ENCODE measurements at regions not wholly inside any gene's neighbourhood (a gene's known extent, or its start where the extent isn't known, plus 50 kb on each side); places are given as distances from the start of the nearest gene placed in this dataset.

DNA sequence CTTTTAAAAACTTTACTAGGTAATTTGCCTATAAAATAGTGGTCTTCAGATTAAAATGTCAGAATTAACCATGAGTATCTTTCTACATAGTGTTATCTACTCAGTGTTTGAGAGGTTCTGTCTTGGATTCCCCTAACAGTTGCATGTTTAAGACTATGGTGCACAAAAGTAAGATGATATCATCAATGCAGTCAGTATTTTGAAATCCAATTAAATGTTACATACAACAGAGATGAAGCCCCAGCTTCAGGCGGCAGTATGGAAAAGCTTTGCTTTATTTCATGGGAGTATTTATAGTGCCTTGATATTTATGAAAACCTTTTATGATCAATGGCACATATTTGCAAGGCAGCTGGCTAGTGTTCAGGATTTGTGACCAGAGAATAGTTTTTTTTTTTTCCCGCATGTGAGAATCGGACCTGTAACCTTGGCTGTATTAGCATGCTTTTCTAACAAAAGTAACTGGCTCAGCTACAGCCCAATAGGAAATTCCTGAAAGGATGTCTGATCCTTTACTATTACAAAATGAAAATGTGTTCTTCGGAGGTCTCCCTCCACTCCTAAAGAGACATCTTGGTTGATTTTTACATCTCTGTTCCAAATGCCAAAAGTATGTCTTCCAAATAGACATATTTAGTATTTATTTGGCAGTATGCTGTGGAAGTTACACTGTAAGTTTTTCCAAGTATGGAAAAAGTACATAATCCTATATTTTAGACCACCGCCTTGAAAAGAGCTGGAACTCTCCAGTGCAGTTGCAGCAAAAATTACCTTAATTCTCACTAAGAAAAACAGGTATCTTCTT, 319.3 kb upstream of the UBE2E3 start:
- DNase-seq (ENCODE audit: low read depth) = no peak

DNA sequence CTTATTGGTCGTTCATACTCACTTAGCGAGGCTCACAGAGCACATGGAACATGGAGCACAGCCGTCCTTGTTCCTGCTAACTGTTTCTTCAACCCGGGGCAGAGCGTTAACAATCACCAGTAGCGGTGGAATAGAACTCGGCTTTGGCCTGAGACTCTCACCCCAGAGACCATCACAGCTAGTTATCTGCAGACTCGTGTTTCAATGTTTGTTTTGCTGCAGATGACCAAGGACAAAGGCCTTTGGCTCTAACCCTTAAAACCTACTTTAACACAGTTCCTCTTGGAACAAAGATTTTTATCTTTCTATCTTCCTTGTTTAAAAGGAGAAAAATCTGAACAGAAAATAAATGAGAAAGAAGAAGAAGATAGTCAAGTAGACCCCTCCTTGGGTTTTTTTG, 320.2 kb upstream of the UBE2E3 start:
- no peak for DNase-seq (ENCODE audit: low read depth)

DNA sequence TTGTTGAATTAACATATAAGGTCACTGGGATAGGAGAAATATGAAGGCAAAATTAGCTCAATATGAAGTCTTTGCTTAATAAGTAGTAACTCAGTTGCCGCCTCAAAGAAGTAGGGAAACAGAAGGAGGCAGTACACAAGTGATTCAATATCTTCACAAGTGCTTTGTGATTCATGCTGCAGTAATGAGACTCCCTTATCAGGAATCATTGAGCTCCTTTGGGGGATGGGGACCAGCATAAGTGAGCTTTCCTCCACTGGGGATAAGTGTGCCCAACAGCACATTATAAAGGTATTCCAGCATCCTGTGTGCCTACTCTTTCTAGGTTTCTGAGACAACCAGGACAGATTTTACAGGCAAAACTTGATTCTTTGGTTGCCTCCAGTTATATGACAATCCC, 323.4 kb upstream of the UBE2E3 start:
- peak; percentile 93 for DNase-seq (ENCODE audit: low read depth)

DNA sequence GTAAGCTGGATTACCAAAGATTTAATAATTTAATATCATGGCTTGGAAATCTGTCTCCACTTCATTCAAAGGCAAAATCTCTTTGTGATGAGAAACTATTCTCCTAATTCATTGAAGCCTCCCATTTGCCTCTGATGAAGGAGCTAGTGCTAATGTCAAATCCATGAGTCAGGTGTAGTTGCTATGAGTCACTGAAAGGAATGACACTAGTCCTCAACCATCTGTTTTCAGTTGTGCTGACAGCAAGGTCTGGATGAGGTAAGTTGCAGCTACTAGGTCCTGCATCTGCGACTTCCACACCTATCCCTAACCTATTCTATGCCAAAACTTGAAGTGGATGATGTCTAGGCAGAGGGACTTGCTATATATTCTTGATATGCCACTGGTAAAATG, 324.0 kb upstream of the UBE2E3 start:
- peak; percentile 91 for DNase-seq (ENCODE audit: low read depth)

DNA sequence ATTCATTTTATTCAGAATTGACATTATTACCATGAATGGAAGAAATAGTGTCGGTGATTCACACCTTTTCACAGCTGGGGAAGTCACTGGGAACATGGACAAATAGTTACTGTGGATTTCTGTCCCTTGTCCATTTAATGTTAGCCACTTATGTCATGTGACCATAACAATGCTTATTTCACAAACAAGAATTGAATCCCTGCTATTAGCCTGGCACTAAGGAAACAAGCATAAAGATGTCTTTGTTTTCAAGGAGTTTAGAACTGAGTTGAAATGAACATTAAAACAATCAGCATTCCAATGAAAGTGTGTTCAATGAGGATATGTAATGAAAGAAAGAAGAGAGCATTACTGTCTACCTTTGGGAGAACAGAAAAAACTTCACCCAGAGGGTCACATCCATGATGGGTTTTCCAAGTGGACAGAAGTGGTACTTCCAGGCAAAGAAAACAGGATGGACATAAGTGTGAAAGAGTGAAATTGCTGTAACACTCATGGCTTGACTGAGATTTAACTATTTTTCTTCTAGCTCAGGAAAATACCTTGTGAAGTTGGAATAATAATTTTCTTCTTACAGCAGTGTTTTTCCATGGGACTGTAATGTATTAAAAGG, 324.5 kb upstream of the UBE2E3 start:
- DNase-seq (ENCODE audit: low read depth) = peak; percentile 14

DNA sequence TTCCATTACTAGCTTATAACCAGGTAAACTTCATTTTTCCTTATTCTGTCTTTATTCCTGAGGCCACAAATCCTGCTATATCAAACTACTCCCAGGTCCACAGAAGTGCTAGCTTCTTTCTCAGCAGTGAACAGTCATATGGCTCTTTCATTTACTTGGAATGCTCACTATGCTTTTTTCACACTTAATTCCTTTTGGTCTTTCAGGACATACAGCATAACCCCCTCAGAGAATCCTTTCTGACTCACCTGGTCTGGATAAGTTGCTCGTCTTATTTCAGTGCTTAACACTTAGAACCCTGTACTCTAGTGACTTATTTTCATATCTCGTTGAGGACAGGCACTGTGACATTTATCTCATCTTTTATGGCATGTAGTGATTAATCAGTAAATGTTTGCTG, 325.0 kb upstream of the UBE2E3 start:
- DNase-seq (ENCODE audit: low read depth) = peak; percentile 36

DNA sequence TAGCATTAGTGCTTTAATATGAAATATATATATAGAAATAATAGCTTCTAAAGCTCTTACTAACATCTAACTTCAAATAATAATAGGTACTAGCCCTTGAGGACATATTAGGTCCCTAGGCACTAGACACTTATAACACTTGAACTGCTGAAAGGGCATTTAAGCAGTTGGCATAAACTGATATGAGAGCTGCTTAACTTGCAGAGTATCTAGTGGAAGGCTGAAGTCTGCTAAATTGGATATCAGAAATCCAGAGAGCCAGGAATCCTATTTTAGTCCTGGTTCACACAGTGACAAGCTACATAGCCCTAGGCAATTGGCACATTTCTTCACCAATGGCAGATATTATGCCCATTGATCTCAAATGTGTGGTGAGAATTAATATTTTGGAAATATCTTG, 326.9 kb upstream of the UBE2E3 start:
- DNase-seq (ENCODE audit: low read depth) = no peak

DNA sequence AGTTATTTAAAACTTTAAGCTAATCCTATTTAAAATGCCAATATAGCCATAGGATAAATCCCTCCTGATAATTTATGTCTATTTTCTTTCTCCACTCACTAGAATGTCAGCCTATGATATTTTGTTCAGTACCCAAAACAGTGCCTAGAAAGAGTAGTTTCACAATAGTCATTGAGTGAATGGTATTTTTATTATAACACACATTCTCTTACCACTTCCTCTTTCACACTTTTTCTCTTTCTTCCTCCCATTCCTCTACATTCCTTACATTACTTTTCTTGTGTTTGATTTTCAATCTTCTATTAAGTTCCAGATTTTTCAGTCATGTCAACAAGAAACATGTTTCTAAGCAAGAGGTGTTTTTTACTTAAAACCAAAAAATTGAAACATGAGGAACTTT, 327.6 kb upstream of the UBE2E3 start:
- DNase-seq (ENCODE audit: low read depth) = no peak

DNA sequence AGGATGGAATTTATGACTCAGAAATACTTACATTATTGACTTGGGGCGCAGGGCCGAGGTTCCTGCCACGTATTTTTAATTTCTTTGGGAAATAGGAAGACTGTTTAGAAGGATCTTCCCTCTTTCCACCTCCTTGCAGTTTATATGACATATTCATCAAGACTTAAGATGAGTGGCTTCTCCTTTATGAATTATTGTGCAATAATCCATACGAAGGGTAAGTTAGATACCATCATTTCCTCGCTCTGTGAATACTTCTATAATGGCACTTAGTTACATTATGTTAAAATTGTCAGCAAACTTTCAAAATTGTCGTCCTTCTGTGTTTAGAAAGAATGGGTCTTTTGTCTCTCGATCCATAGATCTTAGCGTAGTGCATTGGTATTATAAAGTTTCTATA, 328.8 kb upstream of the UBE2E3 start:
- DNase-seq (ENCODE audit: low read depth) = no peak

DNA sequence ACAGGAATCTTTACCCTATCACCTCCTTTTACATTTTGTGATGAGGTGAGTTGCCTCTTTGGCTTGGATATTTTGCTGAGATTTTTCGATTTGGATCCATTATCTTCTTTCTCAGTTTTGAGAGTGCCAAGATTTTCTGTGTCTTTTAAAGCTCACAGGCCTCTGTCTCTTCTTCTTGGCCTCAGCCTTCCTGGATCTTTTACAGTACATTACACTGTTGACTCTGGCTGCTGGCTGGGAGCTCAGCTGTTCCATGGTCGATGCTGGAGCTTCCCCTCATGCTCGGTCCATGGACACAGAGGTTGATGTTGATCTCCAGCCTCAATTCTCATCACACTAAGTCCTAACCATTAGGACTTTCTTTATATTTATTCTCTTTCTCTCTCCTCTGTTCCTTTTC, 332.8 kb upstream of the UBE2E3 start:
- DNase-seq (ENCODE audit: low read depth) = no peak

DNA sequence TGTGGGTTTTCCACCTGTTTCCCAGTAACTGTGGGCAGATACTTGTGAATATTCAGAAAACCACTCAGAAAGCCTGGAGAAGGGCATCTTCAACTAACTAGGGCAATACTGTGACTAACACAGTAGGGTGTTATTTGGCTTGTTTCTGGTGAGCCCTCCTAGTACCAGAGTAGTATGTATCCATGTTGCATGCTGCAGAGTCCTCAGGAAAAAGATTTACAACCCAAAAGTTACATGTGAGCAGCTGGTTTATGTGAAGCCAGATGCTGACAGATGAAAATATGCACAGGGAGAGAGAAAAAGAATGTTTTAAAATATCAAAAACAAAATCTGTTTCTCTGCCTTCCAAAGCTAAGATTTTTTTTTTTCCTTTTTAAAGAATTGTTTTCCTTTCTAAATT, 333.2 kb upstream of the UBE2E3 start:
- no peak for DNase-seq (ENCODE audit: low read depth)

DNA sequence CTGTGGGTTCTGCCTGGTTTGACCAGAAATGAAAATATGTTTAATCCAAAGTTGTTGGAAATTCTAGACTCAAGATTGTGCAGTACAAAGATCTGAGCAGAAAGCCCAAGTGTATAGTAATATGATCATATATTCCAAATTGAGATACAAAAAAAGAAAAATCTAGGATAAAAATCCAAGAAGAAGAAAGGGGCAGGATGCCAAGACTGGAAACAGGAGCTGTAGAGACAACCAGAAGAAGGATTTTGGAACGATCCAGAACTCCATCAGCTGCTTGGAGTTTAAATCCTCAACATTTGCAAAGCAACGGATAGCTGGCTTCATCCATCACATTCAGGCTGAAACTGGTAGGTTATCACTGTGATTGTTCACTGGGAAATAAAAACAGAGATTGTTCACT, 333.6 kb upstream of the UBE2E3 start:
- DNase-seq (ENCODE audit: low read depth) = no peak

DNA sequence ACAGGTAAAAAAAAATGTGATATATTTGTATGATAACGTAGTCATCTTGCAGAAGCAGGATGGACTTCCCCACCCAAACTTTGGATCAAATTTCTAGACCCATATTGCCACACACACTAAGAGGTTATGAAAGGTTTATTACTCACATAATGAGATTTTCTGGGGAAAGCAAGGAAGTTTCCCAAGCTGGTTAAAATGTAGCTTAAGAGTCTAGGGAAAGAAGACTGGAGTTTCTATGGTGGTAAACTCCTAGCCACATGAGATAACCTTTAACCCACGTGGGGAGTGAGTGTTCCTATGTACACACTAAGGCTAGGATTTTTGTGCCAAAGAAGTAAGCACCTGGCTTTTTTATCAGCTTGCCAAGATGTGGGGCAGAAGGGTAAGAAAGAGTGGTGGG, 335.7 kb upstream of the UBE2E3 start:
- peak; percentile 70 for DNase-seq (ENCODE audit: low read depth)

DNA sequence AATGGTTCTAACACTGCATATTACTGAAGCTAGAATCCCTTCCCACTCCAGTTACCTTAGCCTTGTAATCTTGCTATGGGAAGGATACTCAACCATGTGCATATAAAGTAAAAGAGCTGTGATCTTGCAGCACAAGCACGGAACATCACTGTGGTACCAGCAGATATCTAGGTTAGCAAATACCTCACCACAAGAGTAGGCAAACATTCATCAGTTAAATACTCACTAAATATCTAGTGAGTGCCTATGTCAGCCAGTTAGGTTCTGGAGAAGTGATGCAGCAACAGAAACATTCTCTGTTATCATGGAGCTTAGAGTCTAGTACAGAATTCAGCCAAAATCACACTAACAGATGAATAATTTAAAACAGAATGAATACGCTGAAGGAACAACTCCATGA, 349.6 kb upstream of the UBE2E3 start:
- DNase-seq (ENCODE audit: low read depth) = no peak

DNA sequence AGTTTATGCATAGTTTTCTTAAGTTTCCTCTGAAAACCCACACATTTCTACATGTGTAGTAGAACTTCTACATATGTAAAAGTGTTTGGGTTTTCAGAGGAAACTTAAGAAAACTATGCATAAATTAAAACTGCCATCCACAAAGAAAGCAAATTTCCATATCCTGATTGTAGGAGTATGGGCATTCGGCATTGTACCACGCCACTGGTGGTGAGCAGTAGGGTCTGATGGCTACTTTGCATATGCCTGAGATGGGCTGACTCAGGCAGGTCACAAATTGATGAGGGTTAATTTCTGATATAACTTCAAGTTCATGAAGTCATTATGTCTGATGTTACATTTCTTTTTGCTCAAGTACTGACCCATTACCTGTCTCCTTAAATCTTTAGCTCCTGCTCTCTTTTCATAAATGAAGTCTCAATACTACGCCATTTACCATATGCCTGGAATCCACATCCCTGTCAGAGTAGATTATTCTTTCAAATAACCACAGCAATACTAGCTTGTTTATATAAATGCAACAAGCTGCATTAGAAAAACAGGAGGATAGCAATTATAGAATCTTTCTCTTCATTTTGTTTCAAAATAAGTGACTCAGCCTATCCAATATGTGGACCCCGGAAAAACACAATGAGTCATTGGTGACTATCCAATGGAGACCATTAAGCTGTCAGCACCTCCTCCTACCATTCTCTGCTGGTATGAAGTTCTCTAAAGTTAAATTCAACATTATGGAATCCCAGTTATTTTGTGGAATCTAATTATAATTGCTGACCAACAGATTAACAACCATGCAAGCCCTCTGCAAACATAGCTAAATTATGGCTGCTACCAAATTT, 355.2 kb upstream of the UBE2E3 start:
- peak; percentile 80 for DNase-seq (ENCODE audit: low read depth)

DNA sequence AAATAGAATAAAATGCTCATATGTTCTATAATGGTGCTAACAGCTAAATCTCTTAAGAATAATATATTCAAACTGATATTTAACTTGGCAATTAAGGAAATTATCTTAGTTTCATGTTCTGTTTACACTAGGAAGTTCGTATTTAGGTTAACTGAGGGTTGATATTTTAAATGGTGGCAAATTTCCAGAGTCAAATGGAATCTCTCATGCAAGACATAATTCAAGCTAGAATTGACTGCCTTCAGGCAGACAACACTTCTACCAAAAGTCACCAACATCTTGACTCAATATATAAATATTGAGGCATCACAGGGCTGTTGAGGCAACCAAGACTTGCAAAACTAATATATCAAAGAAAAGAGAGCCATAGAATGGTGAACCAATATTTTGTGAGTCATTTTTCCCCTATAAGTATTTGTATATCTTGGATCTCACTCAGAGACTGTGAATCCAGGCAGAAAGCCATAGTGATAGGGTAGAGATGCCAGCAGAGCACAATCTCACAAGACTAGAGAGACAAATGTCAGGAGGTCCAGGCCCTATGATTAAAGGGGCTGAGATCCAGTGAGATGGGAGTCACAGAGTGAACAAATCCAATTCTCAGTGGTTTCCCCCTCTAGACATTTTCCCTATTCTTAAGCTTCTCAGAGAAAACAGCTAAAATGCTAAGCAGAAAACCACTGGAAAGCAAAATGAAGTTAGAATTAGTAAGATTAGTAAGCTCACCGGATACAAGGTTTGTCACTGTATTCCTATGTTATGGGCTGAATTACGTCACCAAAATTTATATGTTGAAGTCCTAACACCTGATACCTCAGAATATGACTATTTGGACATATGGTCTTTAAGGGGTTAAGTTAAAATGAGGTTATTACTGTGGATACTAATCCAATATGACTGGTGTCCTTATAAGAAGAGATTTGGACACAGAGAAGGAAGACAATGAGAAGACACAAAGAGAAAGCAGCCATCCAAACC, 358.2 kb upstream of the UBE2E3 start:
- DNase-seq (ENCODE audit: low read depth) = peak; percentile 38

DNA sequence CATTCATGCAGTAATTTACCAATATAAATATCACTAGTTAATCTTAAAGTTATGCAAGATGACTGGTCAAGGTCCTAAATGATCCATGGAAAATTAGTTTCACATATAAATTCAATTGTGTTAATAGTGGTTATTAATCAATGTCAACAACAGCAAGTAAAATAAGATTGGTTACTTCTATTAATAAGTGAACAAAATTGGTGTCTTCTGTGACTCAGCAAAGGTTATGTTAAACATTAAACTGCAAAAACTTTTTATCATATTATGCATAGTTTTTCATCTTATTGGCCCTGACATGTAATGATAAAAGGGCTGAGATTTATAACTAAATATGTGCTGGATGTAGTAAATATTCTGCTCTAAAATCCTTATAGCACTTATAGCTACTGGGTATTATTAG, 359.0 kb upstream of the UBE2E3 start:
- no peak for DNase-seq (ENCODE audit: low read depth)

DNA sequence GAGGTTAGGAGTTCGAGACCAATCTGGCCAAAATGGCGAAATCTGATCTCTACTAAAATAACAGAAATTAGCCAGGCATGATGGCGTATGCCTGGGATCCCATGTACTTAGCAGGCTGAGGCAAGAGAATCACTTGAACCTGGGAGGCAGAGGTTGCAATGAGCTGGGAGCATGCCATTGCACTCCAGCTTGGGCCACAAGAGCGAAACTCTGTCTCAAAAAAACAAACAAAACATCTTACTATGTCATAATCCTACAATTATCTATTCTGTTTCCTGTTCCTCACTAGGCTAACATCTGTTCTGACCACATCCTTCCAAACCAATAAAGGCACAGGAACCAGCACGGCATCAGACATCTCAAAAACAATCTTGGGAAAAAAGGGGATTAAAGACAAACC, 361.8 kb upstream of the UBE2E3 start:
- peak; percentile 32 for DNase-seq (ENCODE audit: low read depth)

DNA sequence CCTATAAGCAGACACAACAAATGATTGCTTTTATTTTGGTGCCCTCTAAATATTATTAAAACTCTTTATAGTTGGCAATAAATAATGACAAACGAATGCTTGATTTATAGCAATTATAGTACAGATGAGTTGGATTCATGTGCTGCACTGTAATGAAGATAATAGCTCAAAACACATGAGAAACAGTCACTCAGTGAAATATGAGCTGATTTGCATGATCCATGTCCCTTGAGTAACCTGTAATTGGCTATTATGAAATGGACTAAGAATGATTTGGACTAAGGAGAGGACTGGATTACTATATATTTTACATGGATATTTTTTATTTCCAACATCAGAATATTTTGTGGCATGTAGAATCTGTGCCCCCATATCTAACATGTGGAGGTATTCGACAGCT, 365.6 kb upstream of the UBE2E3 start:
- DNase-seq (ENCODE audit: low read depth) = no peak

DNA sequence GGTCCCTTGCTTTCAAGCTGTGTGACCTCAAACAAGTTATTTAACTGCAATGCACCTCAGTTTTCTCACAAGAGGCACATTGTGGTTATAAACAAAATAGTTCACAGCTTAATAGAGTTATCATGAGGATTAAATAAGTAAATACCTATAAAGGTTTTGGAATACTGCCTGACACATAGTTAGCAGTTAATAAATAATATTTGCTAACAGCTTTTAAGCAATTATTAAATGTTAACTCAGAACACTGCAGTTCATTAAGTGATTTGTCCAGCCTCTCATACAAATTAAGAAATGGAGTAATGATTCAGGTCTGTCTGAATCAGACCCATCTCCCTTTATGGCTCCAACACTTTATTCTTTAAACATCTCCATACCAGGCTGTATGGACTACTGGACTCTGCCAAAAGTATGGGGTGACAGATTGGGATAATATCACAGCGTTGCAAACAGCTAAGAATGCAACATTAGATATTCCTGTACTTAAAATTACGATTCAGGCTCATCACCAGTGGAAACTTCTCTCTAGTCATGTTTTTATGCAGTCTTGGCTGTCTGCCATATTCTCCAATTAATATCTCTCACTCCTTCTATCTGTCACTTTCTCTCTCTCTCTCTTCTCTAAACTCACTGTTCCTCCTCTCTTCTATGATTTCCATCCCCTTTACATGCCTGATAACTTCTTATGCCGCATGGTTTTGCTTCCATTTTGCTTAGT, 370.6 kb upstream of the UBE2E3 start:
- DNase-seq (ENCODE audit: low read depth) = no peak

DNA sequence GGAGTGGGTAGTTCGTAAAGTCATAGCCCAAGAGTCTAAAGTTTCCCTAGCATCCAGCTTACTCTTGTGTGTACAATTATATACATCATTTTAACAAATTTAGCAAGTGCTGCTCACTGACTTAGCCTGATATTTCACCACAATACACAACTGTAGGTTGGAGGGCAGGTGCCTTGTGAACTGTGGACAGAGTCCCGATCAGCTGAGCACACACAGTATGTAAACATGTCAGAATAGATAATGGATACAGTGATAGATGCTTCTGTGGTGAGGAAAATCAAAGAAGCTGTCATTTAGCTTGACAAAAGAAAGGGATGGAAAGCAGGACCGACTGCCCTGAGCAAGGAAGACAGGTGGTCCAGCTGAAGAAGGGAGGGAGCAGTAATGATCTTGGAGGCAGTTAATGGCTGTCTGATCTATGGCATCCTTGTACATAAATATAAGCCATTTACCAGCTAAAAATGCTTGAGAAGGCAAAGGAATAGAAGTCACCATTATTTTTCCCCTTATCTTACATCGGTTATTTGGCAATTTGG, 372.8 kb upstream of the UBE2E3 start:
- DNase-seq (ENCODE audit: low read depth) = no peak

All from M059J (cell line).